Keratinocyte (primary cell): ENCODE measurements at regions not wholly inside any gene's neighbourhood (a gene's known extent, or its start where the extent isn't known, plus 50 kb on each side); places are given as distances from the start of the nearest gene placed in this dataset.

Experiments used
- CTCF ChIP-seq, 3 experiments: IDR thresholded peaks in 1 of 3; conservative IDR thresholded peaks in 1 of 3; optimal IDR thresholded peaks in 1 of 3; 2 replicates in 2 of 3; 3 replicates in 1 of 3; pipeline versions ENCODE3 to v1.5.1; 2011; ENCODE audit warnings: low read length in 3 of 3, mild to moderate bottlenecking in 3 of 3, moderate library complexity in 2 of 3, control low read depth in 1 of 3, inconsistent platforms in 1 of 3; ENCODE audit not compliant: insufficient read depth in 2 of 3; ENCODE audit errors: extremely low read depth in 1 of 3
- EZH2 ChIP-seq: IDR thresholded peaks from one replicate; pipeline ENCODE4 v1.6.1; 2012; ENCODE audit warnings: inconsistent platforms, mild to moderate bottlenecking, low read length, moderate library complexity

- TF ChIP-seq CTCF (optimal IDR thresholded peaks at IDR 0.05 in 1 of 3, IDR thresholded peaks at IDR 0.05 in 1 of 3, conservative IDR thresholded peaks at IDR 0.05 in 1 of 3; ENCODE audit: extremely low read depth in 1 of 3, insufficient read depth in 2 of 3, low read length in 3 of 3) (no peak), EZH2 (no peak)
These were observed 171.2 kb upstream of the RUNX1 start for GRCh38 chr21:35220301-35220700.
